Spleen (tissue), 7 donors: ENCODE measurements at regions not wholly inside any gene's neighbourhood (a gene's known extent, or its start where the extent isn't known, plus 50 kb on each side); places are given as distances from the start of the nearest gene placed in this dataset.

Experiments
- POLR2A ChIP-seq, 3 donors: fragments of 450-650 bp; IDR thresholded peaks; one replicate each; pipeline ENCODE4 v1.5.1; 2017; ENCODE audit warnings: antibody characterized with exemption in 3 of 3, mild to moderate bottlenecking in 1 of 3
- POLR2AphosphoS5 ChIP-seq, 3 donors: sonication (generic); formaldehyde crosslinking; IDR thresholded peaks; one replicate each; pipeline ENCODE4 v1.5.1; 2017; ENCODE audit warnings: antibody characterized with exemption in 3 of 3
- TF ChIP-seq, protein P1 (sequence below), 11 experiments: fragments of 200-600 bp in 7 of 11; fragments of 450-650 bp in 4 of 11; sonication (generic) in 4 of 11; IDR thresholded peaks in 8 of 11; conservative IDR thresholded peaks in 3 of 11; 1 replicate in 7 of 11; 2 replicates in 4 of 11; pipeline versions ENCODE4 v1.4.0 to v1.8.0; 2016 to 2021; ENCODE audit warnings: antibody characterized with exemption in 11 of 11, inconsistent platforms in 4 of 11, mild to moderate bottlenecking in 1 of 11
- donor health status: DM: no; HTN: no; CAD: no; lungs with moderate emphysema.
- donor health status: DM: no; HTN: no; CAD: no.
- donor health status: DM: no; HTN: no; CAD: no.

GRCh38 chr1:238141353-238141752, 250.6 kb upstream of the ZP4 start:
- no peak for TF ChIP-seq POLR2A (IDR thresholded peaks at IDR 0.05)
- TF ChIP-seq, protein P1, sequence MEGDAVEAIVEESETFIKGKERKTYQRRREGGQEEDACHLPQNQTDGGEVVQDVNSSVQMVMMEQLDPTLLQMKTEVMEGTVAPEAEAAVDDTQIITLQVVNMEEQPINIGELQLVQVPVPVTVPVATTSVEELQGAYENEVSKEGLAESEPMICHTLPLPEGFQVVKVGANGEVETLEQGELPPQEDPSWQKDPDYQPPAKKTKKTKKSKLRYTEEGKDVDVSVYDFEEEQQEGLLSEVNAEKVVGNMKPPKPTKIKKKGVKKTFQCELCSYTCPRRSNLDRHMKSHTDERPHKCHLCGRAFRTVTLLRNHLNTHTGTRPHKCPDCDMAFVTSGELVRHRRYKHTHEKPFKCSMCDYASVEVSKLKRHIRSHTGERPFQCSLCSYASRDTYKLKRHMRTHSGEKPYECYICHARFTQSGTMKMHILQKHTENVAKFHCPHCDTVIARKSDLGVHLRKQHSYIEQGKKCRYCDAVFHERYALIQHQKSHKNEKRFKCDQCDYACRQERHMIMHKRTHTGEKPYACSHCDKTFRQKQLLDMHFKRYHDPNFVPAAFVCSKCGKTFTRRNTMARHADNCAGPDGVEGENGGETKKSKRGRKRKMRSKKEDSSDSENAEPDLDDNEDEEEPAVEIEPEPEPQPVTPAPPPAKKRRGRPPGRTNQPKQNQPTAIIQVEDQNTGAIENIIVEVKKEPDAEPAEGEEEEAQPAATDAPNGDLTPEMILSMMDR (IDR thresholded peaks at IDR 0.05 in 8 of 11, conservative IDR thresholded peaks at IDR 0.05 in 3 of 11) = no peak
- TF ChIP-seq POLR2AphosphoS5 (IDR thresholded peaks at IDR 0.05) = no peak
